Endodermal cell (in vitro differentiated cells): ENCODE measurements at regions not wholly inside any gene's neighbourhood (a gene's known extent, or its start where the extent isn't known, plus 50 kb on each side); places are given as distances from the start of the nearest gene placed in this dataset.
A peak's percentile ranks its signal among the peaks of the same experiment; 100 is the strongest.

Experiments
- DNase-seq: peaks from one replicate; pipeline ENCODE4 v3.0.0-alpha.2; 2017
- H3K27ac ChIP-seq: 2 replicates; pipeline ENCODE4 v1.5.1; 2013; ENCODE audit warnings: mild to moderate bottlenecking, low read depth, low read length, moderate library complexity
- H3K27me3 ChIP-seq: 2 replicates; pipeline ENCODE4 v1.6.1; 2013; ENCODE audit warnings: mild to moderate bottlenecking, low read length, moderate library complexity; ENCODE audit not compliant: insufficient read depth, control insufficient read depth, poor library complexity, severe bottlenecking
- H3K36me3 ChIP-seq: 2 replicates; pipeline ENCODE4 v1.7.0; 2013; ENCODE audit warnings: mild to moderate bottlenecking, low read length, moderate library complexity; ENCODE audit not compliant: control insufficient read depth, insufficient read depth
- H3K4me1 ChIP-seq: one replicate; pipeline ENCODE4 v1.7.0; 2013; ENCODE audit warnings: low read length; ENCODE audit not compliant: control insufficient read depth, insufficient read depth
- H3K4me3 ChIP-seq: 2 replicates; pipeline ENCODE4 v1.5.1; 2013; ENCODE audit warnings: mild to moderate bottlenecking, low read length, moderate library complexity
- H3K9ac ChIP-seq: 2 replicates; pipeline ENCODE4 v1.6.1; 2013; ENCODE audit warnings: mild to moderate bottlenecking, low read length, moderate library complexity; ENCODE audit not compliant: poor library complexity, severe bottlenecking; ENCODE audit errors: extremely low read depth
- H3K9me3 ChIP-seq: 2 replicates; pipeline ENCODE4 v1.6.1; 2013; ENCODE audit warnings: mild to moderate bottlenecking, low read length, moderate library complexity; ENCODE audit not compliant: control insufficient read depth
- H3K27ac Mint-ChIP-seq: 2 replicates; pipeline ENCODE4 v1.8.0; 2020; ENCODE audit warnings: mixed read lengths
- H3K27me3 Mint-ChIP-seq: 2 replicates; pipeline ENCODE4 v1.8.0; 2021; ENCODE audit warnings: mild to moderate bottlenecking, mixed read lengths; ENCODE audit not compliant: insufficient read depth
- H3K36me3 Mint-ChIP-seq: 2 replicates; pipeline ENCODE4 v1.8.0; 2020; ENCODE audit warnings: low read depth, mixed read lengths
- H3K4me1 Mint-ChIP-seq: 2 replicates; pipeline ENCODE4 v1.8.0; 2020; ENCODE audit warnings: mixed read lengths
- H3K4me3 Mint-ChIP-seq: 2 replicates; pipeline ENCODE4 v1.8.0; 2020; ENCODE audit warnings: mild to moderate bottlenecking, moderate library complexity, mixed read lengths
- H3K9me3 Mint-ChIP-seq: 2 replicates; pipeline ENCODE4 v1.8.0; 2020; ENCODE audit warnings: mild to moderate bottlenecking, mixed read lengths
- WGBS, 2 experiments: methylation state at CpG; one replicate each; pipeline versions ENCODE4 v1.1.5 to v1.1.7; 2013; ENCODE audit warnings: missing lambda C conversion rate in 2 of 2, mixed read lengths in 1 of 2; ENCODE audit not compliant: insufficient coverage in 1 of 2, insufficient read length in 1 of 2; 5-methylcytosine and 5-hydroxymethylcytosine counted together
- TF ChIP-seq, protein P1 (sequence below): fragments of 200-600 bp; sonication (generic); conservative IDR thresholded peaks from 2 replicates; pipeline ENCODE4 v1.5.0; 2021; ENCODE audit warnings: antibody characterized with exemption, mild to moderate bottlenecking

DNA sequence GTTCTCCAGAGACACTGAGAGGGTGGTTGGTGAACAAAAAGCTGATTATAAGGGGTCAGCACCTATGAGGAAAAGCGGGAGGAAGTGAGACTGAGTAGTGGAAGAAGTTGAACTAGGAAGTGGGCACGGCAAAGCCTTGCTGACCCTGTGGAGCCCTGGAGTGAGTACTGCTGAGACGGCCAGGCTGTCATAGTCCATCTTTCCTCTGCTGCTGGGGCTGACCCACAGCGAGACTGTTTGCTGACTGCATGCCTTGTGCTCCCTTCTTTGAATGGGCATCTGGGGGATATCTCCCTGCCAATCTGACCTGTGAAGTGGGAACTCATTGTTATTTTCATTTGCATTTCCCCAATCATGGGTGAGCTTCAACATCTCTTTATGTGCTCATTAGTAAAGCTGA lies 92.4 kb upstream of the LDAH start:
- peak; percentile 64 for DNase-seq
- Histone ChIP-seq H3K36me3 (no peaks in the 10 kb centered on the region), H3K9me3 (no peaks in the 10 kb centered on the region), H3K9ac (no peak overlapping the region), H3K27ac (no peak overlapping the region), H3K27me3 (peaks cover 8% of the 10 kb centered on the region), H3K4me1 (peaks cover 17% of the 10 kb centered on the region), H3K4me3 (no peak overlapping the region)
- 76% methylated on average over 4 of the region's 4 CpGs for WGBS, 2 experiments
- Mint-ChIP-seq H3K27me3 (peaks cover 20% of the 10 kb centered on the region), H3K36me3 (no peaks in the 10 kb centered on the region), H3K27ac (no peak overlapping the region), H3K4me3 (no peak overlapping the region), H3K4me1 (peaks cover 16% of the 10 kb centered on the region), H3K9me3 (peaks cover 15% of the 10 kb centered on the region)
- TF ChIP-seq, protein P1, sequence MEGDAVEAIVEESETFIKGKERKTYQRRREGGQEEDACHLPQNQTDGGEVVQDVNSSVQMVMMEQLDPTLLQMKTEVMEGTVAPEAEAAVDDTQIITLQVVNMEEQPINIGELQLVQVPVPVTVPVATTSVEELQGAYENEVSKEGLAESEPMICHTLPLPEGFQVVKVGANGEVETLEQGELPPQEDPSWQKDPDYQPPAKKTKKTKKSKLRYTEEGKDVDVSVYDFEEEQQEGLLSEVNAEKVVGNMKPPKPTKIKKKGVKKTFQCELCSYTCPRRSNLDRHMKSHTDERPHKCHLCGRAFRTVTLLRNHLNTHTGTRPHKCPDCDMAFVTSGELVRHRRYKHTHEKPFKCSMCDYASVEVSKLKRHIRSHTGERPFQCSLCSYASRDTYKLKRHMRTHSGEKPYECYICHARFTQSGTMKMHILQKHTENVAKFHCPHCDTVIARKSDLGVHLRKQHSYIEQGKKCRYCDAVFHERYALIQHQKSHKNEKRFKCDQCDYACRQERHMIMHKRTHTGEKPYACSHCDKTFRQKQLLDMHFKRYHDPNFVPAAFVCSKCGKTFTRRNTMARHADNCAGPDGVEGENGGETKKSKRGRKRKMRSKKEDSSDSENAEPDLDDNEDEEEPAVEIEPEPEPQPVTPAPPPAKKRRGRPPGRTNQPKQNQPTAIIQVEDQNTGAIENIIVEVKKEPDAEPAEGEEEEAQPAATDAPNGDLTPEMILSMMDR, result no peak

DNA sequence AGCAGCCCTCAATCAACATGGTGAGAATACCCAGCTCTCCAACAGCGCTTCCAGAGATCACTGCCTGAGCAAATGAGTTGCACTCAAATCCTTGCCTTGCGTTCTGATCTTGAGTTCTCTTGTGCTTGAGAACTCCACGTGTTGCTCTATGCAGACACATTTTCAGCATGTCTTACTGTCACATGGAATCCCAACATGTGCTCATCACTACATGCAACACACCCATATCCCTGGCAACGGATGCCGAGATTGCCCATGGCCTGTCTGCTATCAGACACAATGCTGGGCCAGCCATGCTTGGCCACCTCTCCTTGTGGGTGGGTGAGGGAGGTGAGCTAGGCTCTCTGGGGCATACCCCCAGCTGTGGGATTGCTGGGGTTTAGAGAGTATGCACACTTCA lies 91.9 kb upstream of the LDAH start:
- TF ChIP-seq, protein P1, result no peak
- peaks cover 18% of the 10 kb centered on the region for H3K27me3 Mint-ChIP-seq

DNA sequence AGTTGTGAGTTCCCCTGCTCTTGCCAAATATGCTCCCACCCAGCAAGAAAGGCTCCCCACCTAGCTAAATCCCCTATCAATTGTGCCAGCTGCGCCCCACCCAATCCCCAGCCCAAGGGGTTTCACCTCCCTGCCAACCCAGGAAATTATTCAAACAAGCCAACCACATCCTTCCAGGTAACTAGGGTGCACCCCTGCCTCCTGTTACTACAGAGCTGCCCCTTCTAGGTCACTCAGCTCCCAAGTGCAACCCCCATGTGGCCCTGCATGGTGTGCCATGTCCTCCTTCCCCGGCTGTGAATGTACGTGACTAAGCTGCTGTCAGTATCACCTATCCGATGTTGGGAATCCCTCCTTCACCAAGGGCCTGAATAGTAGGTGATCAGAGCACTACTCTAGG lies 91.2 kb upstream of the LDAH start:
- Mint-ChIP-seq H3K27ac (no peak overlapping the region), H3K4me1 (peaks cover 16% of the 10 kb centered on the region), H3K27me3 (peaks cover 17% of the 10 kb centered on the region), H3K4me3 (no peak overlapping the region), H3K36me3 (no peaks in the 10 kb centered on the region), H3K9me3 (peaks cover 20% of the 10 kb centered on the region)
- TF ChIP-seq, protein P1, result no peak
- 89 to 95% methylated on average over 3 to 4 of the region's 4 CpGs for WGBS, 2 experiments
- H3K4me1 ChIP-seq, result peaks cover 17% of the 10 kb centered on the region
- no peaks in the 10 kb centered on the region for H3K36me3 ChIP-seq
- H3K9me3 ChIP-seq, result no peaks in the 10 kb centered on the region
- no peak overlapping the region for H3K27ac ChIP-seq
- H3K4me3 ChIP-seq, result no peak overlapping the region
- no peaks in the 10 kb centered on the region for H3K27me3 ChIP-seq
- H3K9ac ChIP-seq, result no peak overlapping the region
- no peak for DNase-seq

More for the DNA sequence above, 91.9 kb upstream of the LDAH start:
- Histone ChIP-seq H3K4me3 (no peak overlapping the region), H3K9me3 (no peaks in the 10 kb centered on the region), H3K36me3 (no peaks in the 10 kb centered on the region), H3K27ac (no peak overlapping the region), H3K27me3 (peaks cover 3% of the 10 kb centered on the region), H3K9ac (no peak overlapping the region), H3K4me1 (peaks cover 17% of the 10 kb centered on the region)
- H3K4me3 Mint-ChIP-seq, result no peak overlapping the region
- H3K9me3 Mint-ChIP-seq, result peaks cover 18% of the 10 kb centered on the region
- peaks cover 16% of the 10 kb centered on the region for H3K4me1 Mint-ChIP-seq
- H3K36me3 Mint-ChIP-seq, result no peaks in the 10 kb centered on the region
- WGBS, 2 experiments, result 89 to 90% methylated on average over 3 to 5 of the region's 5 CpGs
- DNase-seq, result no peak
- H3K27ac Mint-ChIP-seq, result no peak overlapping the region
